ENCODE measurements at regions not wholly inside any gene's neighbourhood (a gene's known extent, or its start where the extent isn't known, plus 50 kb on each side); places are given as distances from the start of the nearest gene placed in this dataset.
A peak's percentile ranks its signal among the peaks of the same experiment; 100 is the strongest.
"Not testable (repeated sequence)": the region's sequence is repeated elsewhere in the genome, so short reads cannot be mapped to it uniquely, and the experiment has no call there.

DNA sequence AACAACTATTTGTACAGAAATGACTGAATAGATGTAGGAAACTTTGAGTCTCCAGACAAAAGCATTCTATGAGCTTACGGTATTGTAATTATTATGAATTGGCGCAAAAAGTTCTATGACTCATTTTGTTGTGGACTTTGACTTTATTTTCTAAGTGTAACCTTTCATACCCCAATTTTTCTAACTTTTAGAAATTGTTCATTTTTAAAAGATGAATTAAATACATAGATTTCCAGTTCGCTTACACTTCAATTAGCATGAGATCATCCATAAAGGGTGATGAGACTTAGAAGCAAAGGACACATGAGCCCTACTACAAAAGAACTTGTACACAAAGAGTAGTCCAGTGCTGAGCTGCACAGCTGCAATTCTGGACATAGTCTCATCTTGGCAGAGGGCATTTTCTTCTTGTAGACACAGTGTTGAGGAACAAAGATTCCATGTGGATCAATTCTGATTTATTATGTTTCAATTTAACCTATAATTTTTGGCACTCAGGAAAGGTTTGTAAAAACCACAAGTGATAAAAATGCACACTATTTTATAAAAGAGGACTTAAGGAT, 431.1 kb downstream of the LRRIQ3 start:
- no peak for DNase-seq

- no peak for DNase-seq
Observed at GRCh38 chr1:73765551-73766233, 432.3 kb downstream of the LRRIQ3 start.

- no peak for DNase-seq
Observed at GRCh38 chr1:73761559-73761958, 436.4 kb downstream of the LRRIQ3 start.

- DNase-seq: no peak
Observed at GRCh38 chr1:73759011-73759410, 439.0 kb downstream of the LRRIQ3 start.

DNA sequence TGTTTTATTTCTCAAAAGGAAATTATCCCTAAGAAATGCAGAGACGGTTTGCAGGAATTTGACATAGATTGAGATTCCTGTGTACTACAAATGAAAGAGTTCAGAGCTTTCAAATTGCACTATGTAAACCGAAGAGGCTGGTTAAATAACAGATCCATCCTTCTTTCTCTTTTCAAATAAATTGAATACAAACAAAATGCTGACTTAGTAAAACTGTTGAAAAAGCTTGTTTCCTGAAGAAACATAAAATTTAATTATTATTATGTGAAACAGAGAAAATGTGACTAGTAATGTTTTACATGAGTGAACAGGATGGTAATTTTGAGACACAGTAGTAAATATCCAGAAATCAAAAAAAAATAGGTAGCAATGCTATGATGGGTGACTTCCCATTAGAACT, 441.2 kb downstream of the LRRIQ3 start:
- DNase-seq: no peak

- no peak for DNase-seq
Observed at GRCh38 chr1:73755649-73756048, 442.3 kb downstream of the LRRIQ3 start.

DNA sequence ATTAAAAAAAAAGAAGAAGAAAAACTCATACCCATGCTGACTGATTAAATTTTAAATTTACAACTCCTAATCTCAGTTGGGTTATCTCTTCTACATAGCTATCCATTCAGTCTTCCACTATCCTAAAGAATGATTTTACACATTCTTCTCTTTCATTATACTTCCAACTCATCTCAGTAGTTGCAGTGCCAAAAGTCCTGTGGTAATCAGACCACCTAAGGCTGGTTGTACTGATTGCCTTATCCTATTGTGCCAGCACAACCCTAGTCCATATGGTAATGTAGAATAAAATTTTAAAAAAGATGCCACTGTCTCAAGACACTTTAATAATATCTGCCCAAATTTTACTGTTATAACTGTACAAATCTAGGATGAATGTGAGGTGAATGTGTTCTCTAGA, 448.0 kb downstream of the LRRIQ3 start:
- no peak for DNase-seq

DNA sequence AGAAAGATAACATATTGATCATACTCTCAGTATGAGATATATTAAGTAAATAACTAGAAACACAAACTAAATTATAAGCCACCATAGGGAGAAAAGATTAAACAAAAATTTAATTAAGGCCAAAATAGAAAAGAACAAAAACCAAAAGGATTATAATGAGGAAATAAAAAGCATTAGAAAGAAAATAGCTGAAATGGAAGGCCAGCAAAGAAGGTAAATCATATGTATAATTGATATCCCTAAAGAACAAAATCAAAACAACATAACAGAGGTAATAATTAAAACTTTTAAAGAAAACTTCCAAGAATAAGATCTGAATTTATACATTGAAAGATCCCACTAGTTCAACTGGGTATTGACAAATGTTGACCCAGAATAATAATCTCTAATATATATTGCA, 453.0 kb downstream of the LRRIQ3 start:
- no peak for DNase-seq

GRCh38 chr1:73736125-73736524, 461.9 kb downstream of the LRRIQ3 start:
- DNase-seq: no peak

DNA sequence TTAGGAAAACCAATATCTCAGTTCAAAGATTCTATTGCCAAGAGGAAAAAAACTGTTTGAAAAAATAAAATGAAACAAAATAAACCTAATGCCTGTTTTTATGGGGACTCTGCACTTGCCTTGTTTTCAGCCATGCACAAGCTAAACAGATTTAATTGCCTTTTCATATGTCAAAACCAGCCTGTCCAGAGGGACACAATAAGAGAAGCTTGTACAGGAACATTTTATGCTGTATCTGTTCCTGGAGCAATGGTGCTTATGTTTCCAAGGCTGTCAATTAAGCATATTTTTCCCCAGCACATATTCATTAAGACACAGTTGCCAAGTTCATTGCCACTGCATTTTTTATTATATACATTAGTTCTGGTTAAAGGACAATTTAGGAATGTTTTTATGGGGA, 470.9 kb downstream of the LRRIQ3 start:
- no peak for DNase-seq

DNA sequence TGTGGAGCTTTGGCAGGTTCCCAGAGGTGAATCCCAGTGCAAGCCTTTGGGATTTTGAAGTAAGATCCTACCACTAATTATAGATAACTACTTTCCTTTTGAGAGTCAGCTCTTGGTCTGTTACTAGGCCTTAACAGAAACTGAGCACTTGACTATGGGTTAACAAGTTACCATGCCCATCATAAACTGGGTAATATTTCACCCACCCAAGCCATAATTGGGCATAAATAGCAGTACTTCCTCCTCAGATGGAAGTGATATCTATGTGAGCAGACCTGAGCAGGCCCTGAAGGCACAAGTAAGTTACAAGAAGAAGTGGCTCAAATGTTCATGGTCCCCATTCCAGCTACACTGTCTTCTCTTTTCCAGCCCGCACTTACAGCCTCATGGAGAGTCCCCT, 475.9 kb downstream of the LRRIQ3 start:
- no peak for DNase-seq

DNA sequence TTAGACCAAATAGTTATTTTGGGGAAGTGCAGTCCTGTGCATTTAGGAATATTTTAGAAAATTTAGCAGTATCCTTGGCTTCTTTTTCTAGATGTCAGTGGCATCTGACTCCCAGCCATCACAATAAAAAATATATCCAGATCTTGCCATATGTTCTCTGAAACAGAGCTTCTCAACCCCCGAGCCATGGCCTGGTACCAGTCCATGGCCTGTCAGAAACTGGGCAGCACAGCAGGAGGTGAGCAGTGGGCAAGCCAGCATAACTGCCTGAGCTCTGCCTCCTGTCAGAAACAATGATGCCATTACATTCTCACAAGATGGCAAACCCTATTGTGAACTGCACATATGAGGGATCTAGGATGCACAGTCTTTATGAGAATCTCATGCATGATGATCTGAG, 480.0 kb downstream of the LRRIQ3 start:
- no peak for DNase-seq

DNA sequence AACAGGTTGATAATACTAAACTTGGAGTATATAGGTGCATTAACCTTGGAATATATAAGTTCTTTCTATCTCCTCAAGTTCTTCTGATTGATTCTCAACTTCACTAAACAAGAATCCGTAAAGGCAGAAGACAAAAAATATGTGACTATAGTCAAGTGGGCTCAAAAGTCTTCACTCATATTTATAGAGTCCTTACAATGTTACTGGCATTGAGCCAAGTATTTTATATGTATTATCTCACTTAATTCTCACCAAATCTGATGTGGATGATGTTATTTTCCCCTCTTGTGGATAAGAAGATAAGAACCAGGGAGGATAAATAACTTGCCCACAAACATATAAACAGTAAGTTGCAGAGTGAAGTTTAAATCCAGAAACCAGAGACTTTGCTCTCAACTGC, 486.9 kb downstream of the LRRIQ3 start:
- DNase-seq: no peak

GRCh38 chr1:73701826-73702225, 496.1 kb downstream of the LRRIQ3 start:
- DNase-seq: no peak

- no peak for DNase-seq
Observed at GRCh38 chr1:73676186-73676585, 521.8 kb downstream of the LRRIQ3 start.

DNA sequence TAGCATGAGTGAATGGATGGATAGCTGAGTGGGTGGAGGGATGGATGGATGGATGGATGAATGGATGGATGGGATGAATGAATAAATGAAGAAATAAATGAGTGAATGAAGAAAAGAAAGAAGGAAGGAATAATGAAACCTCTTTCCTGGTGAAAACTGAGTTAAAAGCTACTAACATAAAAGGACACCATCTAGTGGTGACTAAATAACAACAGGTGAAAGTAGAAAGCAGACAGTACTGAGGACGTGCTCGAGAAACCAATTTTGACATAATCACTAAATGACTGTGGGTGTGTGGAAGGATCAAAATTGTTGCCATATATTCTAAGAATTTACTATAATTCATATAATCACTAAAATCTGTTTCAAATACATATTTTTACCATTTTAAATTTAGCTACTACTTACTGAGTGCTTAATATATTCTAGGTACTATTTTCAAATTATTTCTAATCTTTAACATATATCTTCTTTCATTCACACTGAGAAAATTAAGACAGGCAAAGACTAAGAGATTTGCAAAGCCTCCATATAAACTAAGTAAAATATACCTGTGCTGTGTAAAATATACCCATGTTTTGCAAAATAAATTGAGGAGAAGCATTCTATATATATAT, 522.9 kb downstream of the LRRIQ3 start:
- peak; percentile 7 for DNase-seq

DNA sequence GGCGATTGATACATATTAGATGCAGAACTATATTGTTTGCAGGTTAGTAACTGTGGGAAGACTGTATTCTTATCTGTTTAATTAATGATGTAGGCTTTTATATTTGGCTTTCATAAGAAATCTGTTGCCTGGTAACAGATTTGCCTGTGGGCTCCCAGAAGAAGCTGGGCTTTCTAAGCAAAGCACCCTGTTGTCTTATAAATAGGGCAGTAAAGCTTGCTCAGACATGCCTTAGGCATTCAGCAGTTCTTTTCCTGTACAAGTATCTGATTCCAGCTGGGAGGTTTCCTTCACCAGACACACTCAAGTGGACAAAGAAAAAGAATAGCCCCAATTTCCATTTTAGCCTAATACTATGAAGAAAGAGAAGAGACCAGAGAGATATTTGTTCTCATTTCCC, 524.0 kb downstream of the LRRIQ3 start:
- DNase-seq: no peak

DNA sequence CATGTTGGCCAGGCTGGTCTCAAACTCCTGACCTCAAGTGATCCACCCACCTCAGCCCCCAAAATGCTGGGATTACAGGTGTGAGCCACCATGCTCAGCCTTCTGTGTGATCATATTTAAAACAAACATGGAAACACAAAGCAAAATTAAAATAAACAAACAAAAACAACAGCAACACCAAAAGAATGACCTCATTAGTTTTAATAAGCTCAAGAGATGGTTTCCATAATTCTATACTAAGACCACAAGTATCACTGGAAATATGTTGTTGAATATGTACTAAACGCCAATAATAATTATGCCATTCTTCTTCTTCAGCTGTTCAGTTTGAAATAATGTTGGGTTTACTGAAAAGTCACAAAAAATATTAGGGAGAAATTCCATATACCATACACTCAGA, 526.4 kb downstream of the LRRIQ3 start:
- no peak for DNase-seq

GRCh38 chr1:73667959-73668358, 530.0 kb downstream of the LRRIQ3 start:
- DNase-seq: not testable (repeated sequence)

DNA sequence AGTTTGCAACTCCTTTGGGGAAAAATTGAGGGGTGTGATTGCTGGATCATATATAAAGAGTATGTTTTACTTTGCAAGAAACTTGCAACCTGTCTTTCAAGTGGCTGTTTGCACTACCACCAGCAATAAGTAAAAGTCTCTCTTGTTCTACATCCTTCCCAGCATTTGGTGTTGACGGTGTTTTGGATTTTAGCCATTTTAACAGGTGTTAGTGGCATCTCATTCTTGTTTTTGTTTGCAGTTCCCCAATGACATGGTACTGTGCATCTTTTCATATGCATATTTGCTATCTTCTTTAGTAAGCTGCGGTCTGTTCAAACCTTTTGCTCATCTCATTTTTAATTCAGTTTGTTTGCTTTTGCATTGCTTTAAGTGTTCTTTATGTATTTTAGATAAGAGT, 535.5 kb downstream of the LRRIQ3 start:
- no peak for DNase-seq

GRCh38 chr1:73659136-73659535, 538.8 kb downstream of the LRRIQ3 start:
- no peak for DNase-seq

DNA sequence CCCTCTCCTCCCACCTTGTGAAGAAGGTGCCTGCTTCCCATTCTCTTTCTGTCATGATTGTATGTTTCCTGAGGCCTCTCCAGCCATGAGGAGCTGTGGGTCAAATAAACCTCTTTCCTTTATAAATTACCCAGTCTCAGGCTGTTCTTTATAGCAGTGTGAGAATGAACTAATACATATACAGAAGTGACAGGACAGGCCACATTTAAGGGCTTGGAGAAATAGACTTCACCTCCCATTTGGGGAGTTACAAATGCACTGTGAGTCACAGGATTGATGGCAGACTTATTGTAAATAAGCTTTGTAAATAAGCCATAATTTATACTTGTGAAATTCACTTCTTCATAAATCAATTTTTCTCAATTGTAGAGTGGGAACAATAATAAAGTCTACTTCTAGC, 543.3 kb downstream of the LRRIQ3 start:
- no peak for DNase-seq

- DNase-seq: no peak
Observed at GRCh38 chr1:73644198-73644597, 553.8 kb downstream of the LRRIQ3 start.

DNA sequence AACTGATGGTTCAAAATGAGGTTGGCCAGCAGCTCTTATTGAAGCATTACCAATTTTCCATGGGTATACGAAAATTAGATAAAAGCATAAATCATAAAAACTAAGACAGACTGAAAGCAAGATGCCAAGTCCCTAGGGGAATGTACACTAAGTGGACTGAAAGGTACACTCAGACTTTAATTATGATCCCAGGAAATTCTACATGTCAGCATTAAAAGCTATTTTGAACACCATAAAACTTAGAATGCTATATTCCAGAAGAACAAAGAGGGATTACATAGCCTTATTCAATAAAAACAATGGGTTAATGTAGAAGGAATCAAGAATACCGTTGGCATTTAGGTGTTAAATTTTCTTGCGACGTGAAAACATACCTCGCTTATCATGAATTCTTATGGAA, 558.5 kb downstream of the LRRIQ3 start:
- DNase-seq: no peak

DNA sequence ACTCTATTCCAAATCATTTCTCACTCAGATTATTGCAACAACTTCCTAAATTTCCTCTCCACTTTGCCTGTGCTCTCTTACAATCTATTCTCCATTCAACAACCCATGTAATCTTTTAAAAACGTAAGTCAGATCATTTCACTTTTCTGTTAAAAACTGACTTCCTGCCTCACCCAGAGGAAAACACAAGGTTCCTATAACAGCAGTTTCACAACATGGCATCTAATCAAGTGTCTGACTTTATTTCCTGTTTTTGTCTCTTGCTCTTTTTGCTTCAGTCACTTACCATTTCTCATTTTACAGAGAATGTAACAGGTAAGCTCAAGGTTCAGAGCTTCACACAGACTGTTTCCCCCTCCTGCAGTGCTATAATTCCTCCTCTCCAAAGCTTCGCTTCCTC, 560.7 kb downstream of the LRRIQ3 start:
- DNase-seq: no peak
